HuH-7 (cell line): ENCODE measurements at regions not wholly inside any gene's neighbourhood (a gene's known extent, or its start where the extent isn't known, plus 50 kb on each side); places are given as distances from the start of the nearest gene placed in this dataset.

Source experiments
- DNase-seq: peaks from one replicate; pipeline ENCODE4 v3.0.0; 2011; ENCODE audit warnings: low spot score

DNA sequence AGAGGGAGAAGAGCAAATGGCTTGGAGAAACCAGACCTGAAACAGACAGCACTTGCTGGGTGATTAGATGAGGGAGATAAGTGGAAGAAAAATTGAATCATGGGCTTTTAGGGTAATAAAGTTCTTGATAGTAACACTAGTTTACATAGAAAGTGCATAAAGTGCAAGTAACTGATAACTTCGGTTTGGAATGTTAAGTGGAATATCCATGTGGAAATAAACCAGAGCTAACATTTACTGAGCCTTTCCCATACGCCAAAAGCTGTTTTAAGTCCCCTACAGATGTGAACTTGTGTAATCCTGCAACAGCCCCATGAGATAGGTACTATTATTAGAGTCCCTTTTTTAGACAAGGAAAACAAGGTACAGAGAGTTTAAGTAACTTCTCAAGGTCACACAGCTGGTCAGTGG, 77.1 kb upstream of the NUDT4 start:
- no peak for DNase-seq

DNA sequence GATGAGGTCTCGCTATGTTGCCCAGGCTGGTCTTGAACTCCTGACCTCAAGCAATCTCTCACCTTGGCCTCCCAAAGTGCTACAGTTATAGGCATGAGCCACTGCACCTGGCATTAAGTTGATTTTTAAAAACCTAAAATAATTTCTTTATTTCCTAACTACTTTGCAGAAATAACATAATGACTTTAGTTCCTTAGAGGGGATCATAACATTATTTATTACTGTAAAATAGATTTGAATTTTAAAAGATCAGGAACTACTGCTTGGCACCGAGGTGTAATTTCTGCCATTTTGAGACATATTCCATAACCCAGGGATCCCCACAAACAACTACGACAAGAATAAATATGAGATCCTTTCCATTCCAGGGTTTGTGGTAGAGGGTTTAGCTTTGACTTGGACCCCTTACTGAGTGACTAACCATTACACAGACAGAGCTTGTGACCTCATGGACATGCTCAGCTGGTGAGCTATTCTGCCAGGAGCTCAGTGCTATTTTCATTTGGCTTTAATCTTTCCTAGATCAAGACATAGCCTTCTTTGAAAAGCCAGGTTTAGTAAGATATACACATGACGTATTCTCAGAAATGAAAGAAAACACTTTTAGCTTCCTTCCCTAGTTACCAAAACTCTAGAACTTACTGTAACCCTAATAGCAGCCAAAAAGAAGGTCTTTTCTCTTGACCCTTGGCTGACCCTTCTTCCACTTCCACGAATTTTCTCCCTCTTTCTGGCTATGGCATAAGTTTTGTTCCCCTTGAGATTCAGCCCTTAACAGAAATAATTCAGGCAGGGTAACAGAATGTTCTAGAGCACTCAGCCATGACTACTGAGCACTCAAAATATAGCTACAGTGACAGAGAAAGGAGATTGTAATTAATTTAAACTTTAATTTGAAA, 75.1 kb upstream of the NUDT4 start:
- no peak for DNase-seq

DNA sequence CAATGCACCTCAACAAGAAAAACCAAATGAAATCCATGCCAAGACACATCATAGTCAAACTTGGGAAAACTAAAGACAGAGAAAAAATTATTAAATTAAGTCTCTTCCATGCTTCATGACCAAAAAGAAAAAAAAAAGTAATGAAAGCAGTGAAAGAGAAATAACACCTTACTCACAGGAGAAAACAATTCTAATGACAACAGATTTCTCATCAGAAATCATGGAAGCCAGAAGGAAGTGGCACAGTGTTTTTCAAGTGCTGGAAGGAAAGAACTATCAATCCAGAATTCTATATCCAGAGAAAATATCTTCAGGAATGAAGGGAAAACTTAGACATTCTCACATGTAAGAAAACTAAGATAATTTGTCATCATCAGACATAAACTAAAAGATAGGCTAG, 71.1 kb upstream of the NUDT4 start:
- DNase-seq: no peak

DNA sequence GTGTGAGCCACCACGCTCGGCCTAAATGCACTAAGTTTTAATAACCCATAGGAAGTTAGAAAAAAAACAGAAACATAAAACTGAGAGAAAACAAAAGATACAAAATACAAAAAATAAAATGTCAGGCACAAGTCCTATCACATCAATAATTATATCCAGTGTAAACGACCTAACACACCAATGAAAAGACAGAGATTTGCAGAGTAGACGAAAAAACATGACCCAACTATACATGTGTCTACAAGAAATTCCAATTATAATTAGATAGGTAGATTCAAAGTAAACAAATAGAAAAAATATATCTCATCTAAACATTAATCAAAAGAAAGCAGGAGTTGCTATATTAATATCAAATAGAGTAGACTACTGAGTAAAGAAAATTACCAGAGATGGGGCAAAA, 69.4 kb upstream of the NUDT4 start:
- DNase-seq: no peak

DNA sequence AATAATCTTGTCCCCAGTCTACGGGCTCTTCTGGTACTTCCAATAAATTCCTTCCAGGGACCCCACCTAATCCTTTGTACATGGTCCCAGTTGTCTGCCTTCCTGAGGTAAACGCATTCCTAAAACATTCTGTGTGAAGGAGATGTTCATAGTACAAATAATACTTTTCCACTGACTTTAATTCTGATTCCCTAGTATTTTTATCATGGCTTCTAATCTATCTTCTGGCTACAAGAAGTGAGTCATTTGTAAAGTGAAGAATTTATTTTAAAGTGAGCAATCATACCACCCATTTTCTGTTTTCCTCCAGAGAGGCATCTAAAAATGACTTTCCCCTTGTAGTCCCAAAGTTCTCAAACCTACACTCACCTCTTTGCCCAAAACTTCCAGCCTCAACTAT, 65.9 kb upstream of the NUDT4 start:
- DNase-seq: no peak

DNA sequence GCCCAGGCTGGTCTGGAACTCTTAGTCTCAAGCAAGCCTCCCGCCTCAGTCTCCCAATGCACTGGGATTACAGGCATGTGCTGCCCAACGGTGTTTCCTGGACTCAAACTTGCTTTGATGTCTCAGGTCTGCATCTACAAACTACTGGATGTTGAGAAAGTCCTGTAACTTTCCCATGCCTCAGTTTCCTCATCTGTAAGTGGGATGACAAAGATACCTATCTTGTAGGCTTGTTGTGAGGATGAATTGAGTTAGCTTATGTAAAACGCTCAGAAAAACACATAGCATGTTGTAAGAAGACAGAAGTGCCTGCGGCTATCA, 63.6 kb upstream of the NUDT4 start:
- no peak for DNase-seq

DNA sequence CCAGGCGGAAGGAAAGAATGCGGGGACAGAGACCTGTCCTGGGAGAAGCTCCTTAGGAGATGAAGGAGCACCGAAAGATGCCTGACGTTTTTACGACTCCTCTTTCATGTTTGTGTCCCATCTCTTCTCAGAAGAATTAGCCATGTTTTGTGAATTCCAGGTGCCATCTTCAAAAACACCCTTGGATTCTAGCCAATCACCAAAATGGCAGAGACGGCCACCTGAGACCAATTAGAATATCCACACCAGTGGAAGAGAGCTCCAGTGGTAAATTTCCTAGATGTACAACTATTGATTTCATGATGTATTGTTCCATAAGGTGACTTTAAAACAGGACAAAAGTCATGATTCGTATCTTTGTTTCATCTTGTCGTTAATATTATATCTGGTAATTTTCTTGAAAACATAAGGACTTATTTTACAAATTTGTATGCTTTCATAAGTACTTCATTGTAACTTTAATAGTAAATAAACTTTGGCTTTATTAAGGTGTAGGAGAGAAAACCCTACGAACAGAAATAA, 62.3 kb upstream of the NUDT4 start:
- no peak for DNase-seq

DNA sequence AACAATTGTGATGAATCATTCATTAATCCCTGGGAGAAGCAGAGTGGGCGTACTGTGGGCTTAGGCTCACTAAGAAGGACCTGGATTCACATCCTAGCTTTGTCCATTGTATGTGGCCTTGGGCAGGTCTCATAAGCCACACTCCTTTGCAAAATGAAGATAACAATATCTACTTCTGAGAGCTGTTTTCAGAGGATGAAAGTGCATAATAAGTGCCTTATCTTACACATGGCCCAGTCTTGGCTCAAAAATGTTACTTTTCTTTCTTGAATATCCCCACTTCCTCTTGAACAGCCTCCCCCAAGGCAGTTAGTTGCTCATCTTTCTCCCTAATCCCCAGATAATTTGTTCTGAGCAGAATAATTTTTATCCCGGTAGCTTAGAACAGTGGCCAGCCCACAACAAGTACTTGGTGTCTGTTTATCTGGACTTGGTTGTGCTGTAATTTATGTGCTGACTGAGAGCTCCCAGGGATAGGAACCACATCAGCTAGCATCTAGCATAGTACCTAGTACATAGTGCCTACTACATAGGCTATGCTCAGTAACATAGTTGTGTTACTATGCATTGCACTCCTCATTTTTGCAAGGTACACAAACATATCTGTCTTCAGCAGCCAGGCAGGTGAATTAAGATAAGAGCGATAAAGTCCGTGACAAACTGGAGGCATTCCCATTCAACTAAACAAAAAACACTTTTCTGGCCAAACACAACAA, 61.7 kb upstream of the NUDT4 start:
- no peak for DNase-seq

DNA sequence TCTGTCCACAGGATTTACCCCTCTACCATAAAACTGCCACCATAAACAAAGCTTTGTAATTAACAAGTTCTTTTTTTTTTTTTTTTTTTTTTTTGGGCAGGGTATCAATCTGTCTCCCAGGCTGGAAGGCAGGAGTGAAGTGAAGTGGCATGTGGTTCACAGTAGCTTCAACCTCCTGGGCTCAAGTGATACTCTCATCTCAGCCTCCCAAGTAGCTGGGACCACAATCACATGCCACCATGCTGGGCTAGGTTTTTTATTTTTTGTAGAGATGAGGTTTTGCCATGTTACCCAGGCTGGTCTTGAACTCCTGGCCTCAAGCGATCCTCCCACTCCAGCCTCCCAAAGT, 61.1 kb upstream of the NUDT4 start:
- no peak for DNase-seq

DNA sequence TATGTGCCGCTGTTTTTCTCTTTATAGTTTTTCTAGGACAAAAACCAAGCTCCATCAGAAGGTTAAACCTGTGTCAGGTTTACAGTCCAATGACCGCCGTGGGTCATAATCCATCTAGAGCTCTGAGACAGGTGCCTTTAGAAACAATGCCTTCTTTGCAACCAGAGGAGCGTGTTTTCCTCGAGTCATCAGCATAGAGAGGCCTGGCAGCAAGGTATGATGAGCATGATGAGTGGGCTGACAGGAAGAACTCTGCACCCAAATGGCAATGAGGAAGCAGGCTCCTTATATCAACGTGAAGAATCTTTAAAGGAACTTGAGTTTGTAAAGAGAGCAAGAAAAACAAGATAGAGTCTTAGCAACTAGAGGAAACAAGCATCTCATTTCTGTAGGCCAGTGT, 60.5 kb upstream of the NUDT4 start:
- no peak for DNase-seq

DNA sequence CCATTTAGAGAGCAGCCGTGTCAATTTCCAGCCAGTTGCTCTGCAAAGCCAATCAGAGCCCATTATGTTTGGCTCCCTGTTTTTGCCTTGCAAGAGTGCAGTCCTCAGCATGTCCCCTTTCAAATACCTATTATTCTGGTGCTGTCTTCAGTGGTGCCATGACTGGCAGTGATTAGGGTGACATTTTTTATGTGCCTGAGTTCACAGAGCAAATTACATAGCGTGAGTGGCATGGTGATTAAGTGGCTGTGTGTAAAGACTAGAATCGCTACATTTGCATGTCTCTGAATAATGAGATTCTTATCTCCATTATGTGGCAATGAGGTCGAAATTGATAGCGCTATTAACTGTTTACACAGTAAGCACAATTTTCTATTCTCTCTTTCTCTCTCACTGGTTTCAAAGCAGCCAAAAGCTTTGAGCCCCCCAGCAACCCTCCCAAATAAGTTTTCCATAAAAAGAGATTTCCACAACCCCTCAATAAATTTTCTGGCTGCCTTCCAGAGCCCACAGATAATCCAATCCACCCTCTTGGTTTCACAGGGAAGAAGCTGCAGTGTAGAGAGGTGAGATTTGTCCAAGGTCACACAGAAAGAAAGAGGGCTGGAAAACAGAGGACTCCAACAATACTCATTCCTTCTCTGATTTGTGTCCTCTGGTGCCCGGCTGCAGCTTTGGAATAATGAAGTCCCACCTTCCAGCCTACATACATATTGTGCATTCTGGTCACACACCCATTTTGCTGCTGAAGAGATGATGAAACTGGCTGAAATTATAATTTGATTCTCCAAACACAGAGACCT, 58.8 kb upstream of the NUDT4 start:
- DNase-seq: no peak

DNA sequence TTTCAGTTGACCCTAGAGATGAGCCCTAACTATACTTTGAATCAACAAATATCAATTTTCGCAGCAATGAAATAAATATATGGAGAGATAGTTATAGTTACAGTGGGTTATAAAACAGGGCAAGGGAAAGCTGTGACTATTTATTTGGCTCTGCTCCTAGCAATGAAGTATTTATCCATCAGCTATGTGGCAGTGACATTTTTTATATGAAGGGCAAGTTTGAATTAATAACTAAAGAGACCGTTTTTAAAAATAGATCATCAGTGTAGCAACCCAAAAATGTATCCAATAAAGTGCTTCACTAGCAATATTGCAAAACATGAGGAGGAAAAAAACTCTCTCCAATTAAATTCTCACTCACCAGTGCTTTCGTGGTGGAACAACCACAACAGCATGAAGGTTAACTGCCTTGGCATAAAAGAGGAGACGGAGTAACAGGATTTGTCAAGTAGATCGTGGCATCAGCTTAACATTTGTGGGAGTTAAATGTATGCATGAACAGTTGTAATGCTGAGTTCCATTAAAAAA, 58.1 kb upstream of the NUDT4 start:
- no peak for DNase-seq

DNA sequence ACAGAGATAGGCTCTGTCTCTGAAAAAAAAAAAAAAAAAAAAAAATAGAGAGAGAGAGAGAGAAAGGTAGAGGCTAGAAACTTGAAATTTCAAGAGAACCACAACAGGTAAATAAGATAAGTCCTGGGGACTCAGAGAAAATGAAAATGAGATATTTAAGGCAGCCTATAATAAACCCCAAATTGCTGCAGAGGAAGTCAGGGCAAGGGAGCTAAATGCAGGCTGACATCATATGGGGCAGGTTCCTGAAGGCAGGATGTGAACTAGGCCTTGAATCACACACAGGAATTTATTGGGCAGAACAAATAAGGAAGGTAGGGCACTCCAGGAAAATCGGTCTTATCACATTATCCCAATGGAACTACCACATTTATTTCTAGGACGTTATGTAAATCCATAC, 54.9 kb upstream of the NUDT4 start:
- DNase-seq: no peak

DNA sequence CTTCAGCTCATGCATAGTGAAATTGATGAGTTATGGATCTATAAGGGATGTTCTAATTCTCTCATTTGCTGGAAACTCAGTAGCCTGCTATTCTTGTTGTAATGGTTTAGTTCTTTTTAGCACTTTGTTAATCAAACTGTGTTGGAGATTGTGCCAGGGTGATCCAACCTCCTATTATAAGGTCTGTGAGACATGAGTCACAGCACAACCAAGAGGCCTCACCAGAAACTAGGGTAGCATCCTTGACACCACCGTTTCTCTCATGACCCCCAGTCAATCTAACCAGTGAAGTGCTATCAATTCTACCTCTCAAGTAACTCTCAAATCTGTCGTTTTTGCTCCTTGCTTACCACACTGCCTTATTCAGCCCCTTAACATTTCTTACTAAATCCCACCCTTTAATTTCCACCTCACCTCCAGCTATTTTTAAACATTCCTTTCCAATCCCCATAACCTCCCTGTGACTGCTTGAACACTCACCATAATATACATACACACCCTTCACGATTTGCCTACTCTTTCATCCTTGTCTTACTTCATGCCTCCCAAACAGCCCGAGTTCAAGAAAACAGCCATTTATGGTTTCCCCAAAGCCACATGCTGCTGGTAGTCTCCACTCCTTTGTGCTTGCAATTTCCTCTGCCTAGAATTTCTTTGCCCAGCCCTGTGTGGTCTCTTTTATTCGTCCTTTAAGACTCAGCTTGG, 53.9 kb upstream of the NUDT4 start:
- DNase-seq: no peak

DNA sequence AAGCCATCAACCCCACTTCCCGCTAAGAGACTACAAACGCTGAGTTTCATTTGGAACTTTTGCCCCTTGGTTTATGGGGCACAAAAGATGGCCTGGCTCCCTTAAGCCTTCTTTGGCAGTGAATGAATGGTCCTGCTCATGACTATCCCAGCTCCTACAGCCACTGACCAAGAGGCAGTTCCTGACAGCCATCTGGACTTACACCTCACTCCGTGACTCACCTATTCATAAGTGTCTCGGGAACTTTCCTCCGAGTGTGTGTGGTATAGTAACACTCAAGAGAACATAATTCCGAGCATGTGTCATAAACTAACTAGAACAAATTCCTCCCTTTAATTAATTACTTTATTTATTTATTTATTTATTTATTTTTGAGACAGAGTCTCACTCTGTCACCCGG, 51.9 kb upstream of the NUDT4 start:
- DNase-seq: no peak
